IMR-90 (cell line): ENCODE measurements at regions not wholly inside any gene's neighbourhood (a gene's known extent, or its start where the extent isn't known, plus 50 kb on each side); places are given as distances from the start of the nearest gene placed in this dataset.

Experiments
- ATAC-seq: fragments of 200-7000 bp; cut with Tn5 transposase; 2 replicates; pipeline ENCODE4 v1.9.1; 2020; ENCODE audit warnings: low read depth, mild to moderate bottlenecking, moderate library complexity
- BruUV-seq: library from RNA; stranded (reverse); fragments of 400-500 nt; replicated peaks from 2 replicates; lab custom pipeline; 2021; lab: Mats Ljungman, UMichigan
- CTCF ChIA-PET: fragments of 300-600 bp; formaldehyde crosslinking; extraction: SDS; loops from one replicate; lab custom pipeline; 2021; ENCODE audit warnings: antibody characterized with exemption; lab: Yijun Ruan, JAX
- POLR2A ChIA-PET: fragments of 300-600 bp; sonication (Branson Sonifier 250); formaldehyde crosslinking; loops from one replicate; lab custom pipeline; 2022; ENCODE audit warnings: antibody characterized with exemption; ENCODE audit not compliant: unreplicated experiment; lab: Charles Lee
- DNase-seq: peaks from one replicate; pipeline ENCODE4 v3.0.0; 2013
- H2AFZ ChIP-seq: replicated peaks from 2 replicates; pipeline ENCODE3; 2013; ENCODE audit warnings: low read length, mild to moderate bottlenecking; ENCODE audit not compliant: poor library complexity
- H2AK5ac ChIP-seq: 2 replicates; pipeline ENCODE4 v1.6.1; 2013; ENCODE audit warnings: low read depth, low read length, inconsistent platforms
- H2AK9ac ChIP-seq: replicated peaks from 2 replicates; pipeline ENCODE3; 2013; ENCODE audit warnings: mild to moderate bottlenecking, low read depth, low read length, moderate library complexity; ENCODE audit not compliant: poor library complexity
- H2BK120ac ChIP-seq: 2 replicates; pipeline ENCODE4 v1.6.1; 2013; ENCODE audit warnings: low read depth, low read length, inconsistent platforms
- H2BK15ac ChIP-seq: 3 replicates; pipeline ENCODE4 v1.6.1; 2013; ENCODE audit warnings: low read depth, low read length, inconsistent platforms
- H2BK20ac ChIP-seq: 2 replicates; pipeline ENCODE4 v1.6.1; 2013; ENCODE audit warnings: low read depth, mild to moderate bottlenecking, inconsistent platforms, low read length, moderate library complexity
- H2BK5ac ChIP-seq: 2 replicates; pipeline ENCODE4 v1.6.1; 2013; ENCODE audit warnings: mild to moderate bottlenecking, low read depth, low read length, inconsistent platforms; ENCODE audit not compliant: poor library complexity, severe bottlenecking
- H3K14ac ChIP-seq: replicated peaks from 2 replicates; pipeline ENCODE4 v1.6.1; 2013; ENCODE audit warnings: low read depth, low read length, inconsistent platforms
- H3K18ac ChIP-seq: 2 replicates; pipeline ENCODE4 v1.6.1; 2013; ENCODE audit warnings: low read depth, low read length, control low read depth
- H3K23ac ChIP-seq: 2 replicates; pipeline ENCODE4 v1.6.1; 2013; ENCODE audit warnings: low read depth, low read length, inconsistent platforms
- H3K27ac ChIP-seq: 2 replicates; pipeline ENCODE4 v1.5.1; 2013; ENCODE audit warnings: mild to moderate bottlenecking, control low read depth, low read length; ENCODE audit not compliant: insufficient read depth
- H3K27me3 ChIP-seq: 2 replicates; pipeline ENCODE4 v1.6.1; 2013; ENCODE audit warnings: low read length; ENCODE audit not compliant: control insufficient read depth, insufficient read depth
- H3K36me3 ChIP-seq: 2 replicates; pipeline ENCODE4 v1.6.1; 2013; ENCODE audit warnings: low read length, mixed read lengths; ENCODE audit not compliant: control insufficient read depth, insufficient read depth
- H3K4ac ChIP-seq: 2 replicates; pipeline ENCODE4 v1.6.1; 2013; ENCODE audit warnings: low read depth, low read length, inconsistent platforms
- H3K4me1 ChIP-seq: 2 replicates; pipeline ENCODE4 v1.6.1; 2013; ENCODE audit warnings: low read length, mixed read lengths; ENCODE audit not compliant: control insufficient read depth, insufficient read depth
- H3K4me2 ChIP-seq: 2 replicates; pipeline ENCODE4 v1.6.1; 2013; ENCODE audit warnings: low read depth, mild to moderate bottlenecking, control low read depth, low read length, moderate library complexity
- H3K4me3 ChIP-seq: 2 replicates; pipeline ENCODE4 v1.5.1; 2013; ENCODE audit warnings: low read depth, mild to moderate bottlenecking, control low read depth, low read length, moderate library complexity; ENCODE audit not compliant: insufficient read depth
- H3K56ac ChIP-seq: 2 replicates; pipeline ENCODE4 v1.6.1; 2013; ENCODE audit warnings: low read length, inconsistent platforms; ENCODE audit not compliant: insufficient read depth; ENCODE audit errors: extremely low read depth
- H3K79me1 ChIP-seq, 2 experiments: 2 replicates each; pipeline ENCODE4 v1.6.1; 2013; ENCODE audit warnings: low read length in 2 of 2, inconsistent platforms in 1 of 2, low read depth in 1 of 2
- H3K9ac ChIP-seq: 2 replicates; pipeline ENCODE4 v1.6.1; 2013; ENCODE audit warnings: low read depth, low read length, control low read depth
- H3K9me1 ChIP-seq: 2 replicates; pipeline ENCODE4 v1.6.1; 2013; ENCODE audit warnings: low read length, inconsistent platforms; ENCODE audit not compliant: insufficient read depth
- H3K9me3 ChIP-seq: 2 replicates; pipeline ENCODE4 v1.6.1; 2013; ENCODE audit warnings: low read length; ENCODE audit not compliant: control insufficient read depth, insufficient read depth
- H4K20me1 ChIP-seq: 2 replicates; pipeline ENCODE4 v1.6.1; 2013; ENCODE audit warnings: low read length, inconsistent platforms; ENCODE audit not compliant: insufficient read depth
- H4K5ac ChIP-seq: 2 replicates; pipeline ENCODE4 v1.6.1; 2013; ENCODE audit warnings: mild to moderate bottlenecking, low read depth, low read length, control low read depth
- H4K8ac ChIP-seq, 2 experiments: 2 replicates each; pipeline ENCODE4 v1.6.1; 2013; ENCODE audit warnings: low read depth in 2 of 2, low read length in 2 of 2, control low read depth in 1 of 2, inconsistent platforms in 1 of 2
- H4K91ac ChIP-seq: 2 replicates; pipeline ENCODE4 v1.6.1; 2013; ENCODE audit warnings: low read depth, low read length, inconsistent platforms; ENCODE audit not compliant: insufficient read depth
- MAZ ChIP-seq: IDR thresholded peaks from 2 replicates; pipeline ENCODE4 v1.6.1; 2012; ENCODE audit warnings: low read depth, mild to moderate bottlenecking, low read length, improper control_type of control experiment, moderate library complexity, borderline replicate concordance
- WGBS, 2 experiments: methylation state at CpG; one replicate each; pipeline versions ENCODE4 v1.1.5 to v1.1.7; 2013; ENCODE audit warnings: missing lambda C conversion rate in 2 of 2; ENCODE audit not compliant: insufficient read length in 1 of 2; ENCODE audit errors: extremely low coverage in 2 of 2; 5-methylcytosine and 5-hydroxymethylcytosine counted together
- dilution Hi-C: fragments of 300-500 bp; cut with HindIII; formaldehyde crosslinking; loops from one replicate; pipeline ENCODE4 v1.14.3; 2018; ENCODE audit warnings: low sequenced_read_pairs; ENCODE audit not compliant: unreplicated experiment
- in situ Hi-C: fragments of 300-500 bp; cut with MboI; formaldehyde crosslinking; loops from 3 replicates; pipeline ENCODE4 v1.14.3; 2019; ENCODE audit warnings: low sequenced_read_pairs, inconsistent platforms, mixed read lengths
- intact Hi-C: fragments of 100-400 bp; cut with micrococcal nuclease; formaldehyde crosslinking; loops from 2 replicates; pipeline ENCODE4 v1.10.0; 2022
- TF ChIP-seq, protein P1 (sequence below): fragments of 150-350 bp; IDR thresholded peaks from 2 replicates; pipeline ENCODE4 v1.6.1; 2017; ENCODE audit warnings: mild to moderate bottlenecking, antibody characterized with exemption, low read length, low read depth

DNA sequence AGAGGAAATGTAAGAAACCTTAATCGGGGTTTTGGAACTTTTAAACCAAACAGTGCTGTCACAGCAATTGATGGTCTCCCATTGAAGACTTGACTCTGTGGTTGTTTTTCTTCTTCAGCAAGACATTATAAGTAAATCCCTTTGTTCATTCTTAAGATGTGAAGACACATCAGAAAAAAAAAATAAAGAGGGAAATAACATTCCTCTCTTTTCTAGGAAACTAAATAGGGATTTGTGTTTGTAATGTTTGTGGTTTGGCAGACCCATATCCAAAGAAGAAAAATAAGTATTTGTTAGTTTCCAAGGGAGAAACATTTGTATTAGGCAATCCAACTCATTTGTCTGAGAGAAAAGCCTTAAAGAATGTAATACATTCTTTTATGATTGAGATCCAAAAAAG, 359.9 kb downstream of the DSC3 start:
- intact Hi-C loops (no loop called here), dilution Hi-C loops (no loop called here), in situ Hi-C loops (no loop called here)
- Histone ChIP-seq H4K8ac (no peak overlapping the region), H2BK120ac (no peak overlapping the region), H3K4me1 (no peaks in the 10 kb centered on the region), H4K91ac (no peak overlapping the region), H2AK9ac (no peak overlapping the region), H3K4me3 (no peak overlapping the region), H3K79me1 (no peaks in the 10 kb centered on the region), H3K18ac (no peak overlapping the region), H3K27ac (no peak overlapping the region), H3K27me3 (no peaks in the 10 kb centered on the region), H2BK15ac (no peak overlapping the region), H4K5ac (no peak overlapping the region), H2BK20ac (no peak overlapping the region), H2AFZ (no peak overlapping the region), H3K14ac (no peak overlapping the region), H3K23ac (no peak overlapping the region), H2BK5ac (no peak overlapping the region), H3K56ac (no peak overlapping the region), H4K20me1 (no peaks in the 10 kb centered on the region), H3K36me3 (no peaks in the 10 kb centered on the region), H3K9ac (no peak overlapping the region), H3K4ac (no peak overlapping the region), H3K9me3 (peaks cover 1% of the 10 kb centered on the region; the same call in 1 of the 2 replicates), H3K4me2 (no peak overlapping the region), H3K9me1 (no peaks in the 10 kb centered on the region), H2AK5ac (no peak overlapping the region)
- BruUV-seq = no TSS peak
- no peak for TF ChIP-seq MAZ
- TF ChIP-seq, protein P1, sequence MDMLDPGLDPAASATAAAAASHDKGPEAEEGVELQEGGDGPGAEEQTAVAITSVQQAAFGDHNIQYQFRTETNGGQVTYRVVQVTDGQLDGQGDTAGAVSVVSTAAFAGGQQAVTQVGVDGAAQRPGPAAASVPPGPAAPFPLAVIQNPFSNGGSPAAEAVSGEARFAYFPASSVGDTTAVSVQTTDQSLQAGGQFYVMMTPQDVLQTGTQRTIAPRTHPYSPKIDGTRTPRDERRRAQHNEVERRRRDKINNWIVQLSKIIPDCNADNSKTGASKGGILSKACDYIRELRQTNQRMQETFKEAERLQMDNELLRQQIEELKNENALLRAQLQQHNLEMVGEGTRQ = no peak
- ATAC-seq (no peak), DNase-seq (no peak)
- POLR2A ChIA-PET = no interaction called here
- WGBS, 2 experiments = no CpG with 5 or more reads among the region's 1 CpG
- CTCF ChIA-PET = no interaction called here
